GM19351 (cell line): ENCODE measurements at regions not wholly inside any gene's neighbourhood (a gene's known extent, or its start where the extent isn't known, plus 50 kb on each side); places are given as distances from the start of the nearest gene placed in this dataset.

ENCODE experiments used
- ATAC-seq: cut with Tn5 transposase; IDR thresholded peaks from one replicate; pipeline ENCODE4 v1.9.1; 2021; ENCODE audit warnings: mild to moderate bottlenecking, moderate library complexity; ENCODE audit not compliant: unreplicated experiment

- no peak for ATAC-seq
These were observed 190.4 kb downstream of the SALL1 start for GRCh38 chr16:50960517-50961202.

GRCh38 chr16:50957056-50957455 lies 194.0 kb downstream of the SALL1 start:
- no peak for ATAC-seq

- ATAC-seq = peak; percentile 81
These were observed 194.4 kb downstream of the SALL1 start for GRCh38 chr16:50956637-50957036.

DNA sequence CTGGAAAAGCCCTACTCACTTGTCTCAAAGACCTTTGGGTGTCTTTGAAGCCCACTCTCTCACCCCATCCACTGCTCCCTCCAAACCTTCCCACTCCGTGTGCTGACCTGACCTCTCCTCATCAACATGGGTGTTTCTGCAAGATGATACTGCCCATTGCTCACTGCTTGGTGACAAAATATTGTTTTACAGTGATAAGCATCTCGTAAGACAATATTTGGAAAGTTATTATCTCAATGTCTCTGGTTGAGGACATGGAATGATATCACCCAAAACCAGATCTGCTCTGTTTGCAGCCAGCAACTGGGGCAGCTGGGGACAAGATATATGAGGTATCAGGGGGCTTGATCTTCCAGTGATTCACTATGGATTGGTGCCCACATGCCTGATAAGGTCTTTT lies 195.8 kb downstream of the SALL1 start:
- no peak for ATAC-seq

DNA sequence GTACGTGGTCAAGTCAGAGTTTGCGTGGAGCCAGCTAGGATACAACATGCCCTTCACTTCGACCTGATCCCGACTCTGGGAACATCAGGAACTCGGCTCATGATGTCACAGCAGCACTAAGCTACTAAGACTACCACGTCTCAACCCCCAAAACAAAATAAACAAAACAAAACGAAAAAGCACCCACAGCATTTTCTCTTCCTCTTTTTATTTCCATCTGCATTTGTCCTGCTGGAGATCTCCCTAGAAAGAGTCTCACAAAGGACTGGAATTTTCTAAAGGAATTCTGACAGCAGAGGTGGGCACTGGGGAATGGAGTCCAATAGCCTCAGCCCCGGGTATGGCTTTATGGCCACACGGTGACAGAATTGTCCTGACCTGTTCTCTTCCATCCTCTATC lies 196.6 kb downstream of the SALL1 start:
- ATAC-seq = no peak

- no peak for ATAC-seq
These were observed 197.8 kb downstream of the SALL1 start for GRCh38 chr16:50953290-50953689.

DNA sequence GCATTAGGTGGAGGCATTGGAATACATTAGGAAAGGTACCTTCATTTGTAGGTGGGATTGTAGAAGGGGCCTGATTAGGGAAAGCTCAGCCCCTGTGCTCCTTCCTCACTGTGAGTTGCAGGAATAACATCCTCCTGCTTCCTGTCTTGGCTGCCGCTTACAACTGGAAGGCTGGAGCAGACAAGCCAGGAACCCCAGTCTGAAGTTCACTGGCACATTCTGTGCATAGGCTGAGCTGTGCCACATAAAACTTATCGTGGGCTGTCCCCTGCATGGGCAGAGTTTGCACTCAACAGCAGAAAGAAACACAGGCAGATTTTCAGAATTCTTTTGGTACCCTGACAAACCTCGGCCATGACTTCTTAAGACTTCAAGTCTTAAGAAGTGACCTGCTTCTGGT lies 200.1 kb downstream of the SALL1 start:
- no peak for ATAC-seq

GRCh38 chr16:50948268-50948930 lies 202.7 kb downstream of the SALL1 start:
- ATAC-seq = no peak

DNA sequence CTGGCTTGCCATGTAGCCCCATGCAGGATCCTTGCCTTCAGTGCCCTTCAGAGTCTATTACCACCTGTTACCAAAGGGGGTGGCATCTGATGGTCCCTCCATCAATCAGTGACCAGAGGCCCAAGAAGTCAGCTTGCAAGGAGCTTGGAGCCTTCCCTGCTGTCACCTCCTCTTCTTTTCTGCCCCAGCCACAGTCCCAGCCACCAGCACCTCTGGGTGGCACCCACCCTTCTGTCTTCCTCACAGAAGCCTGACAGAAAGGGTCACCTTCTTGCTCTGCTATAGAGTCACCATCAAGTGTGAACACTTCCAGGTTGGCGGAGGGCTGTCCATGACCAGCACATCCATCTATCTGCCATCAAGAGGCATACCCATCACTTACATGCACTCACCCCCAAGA lies 203.2 kb downstream of the SALL1 start:
- no peak for ATAC-seq

DNA sequence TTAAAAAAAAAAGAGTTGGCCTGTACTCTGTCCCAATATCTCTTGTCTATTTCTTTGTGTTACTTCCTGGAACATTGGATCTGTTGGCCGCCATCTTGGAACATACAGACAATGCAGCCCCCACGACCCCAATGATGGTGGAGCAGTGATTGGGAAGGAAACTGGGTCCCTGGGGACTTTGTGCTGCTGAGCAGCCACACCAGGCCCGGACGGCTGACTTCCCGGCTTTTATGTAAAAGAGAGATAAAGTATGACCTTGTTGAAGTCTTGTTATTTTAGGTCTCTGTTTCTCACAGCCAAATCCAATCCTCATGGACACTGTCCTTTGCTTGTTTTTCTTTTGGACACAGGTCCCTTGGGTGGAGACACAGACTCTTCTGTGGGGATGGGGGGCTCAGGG lies 204.5 kb downstream of the SALL1 start:
- no peak for ATAC-seq

DNA sequence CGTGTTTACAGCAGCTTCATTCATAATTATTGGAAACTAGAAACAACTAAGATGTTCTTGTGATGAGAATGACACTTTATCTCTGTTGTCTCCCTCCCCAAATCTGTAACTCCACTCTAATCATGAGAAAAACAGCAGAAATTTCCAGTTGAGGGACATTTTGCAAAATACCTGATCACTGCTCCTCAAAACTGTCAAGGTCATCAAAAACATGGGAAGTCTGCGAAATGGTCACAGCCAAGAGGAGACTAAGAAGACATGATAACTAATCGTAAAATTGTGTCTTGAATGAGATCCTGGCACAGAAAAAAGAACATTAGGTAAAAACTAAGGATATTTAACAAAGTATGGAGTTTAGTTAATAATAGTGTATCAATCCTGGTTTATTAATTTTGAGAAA lies 204.2 kb downstream of the CYLD start:
- ATAC-seq = no peak

DNA sequence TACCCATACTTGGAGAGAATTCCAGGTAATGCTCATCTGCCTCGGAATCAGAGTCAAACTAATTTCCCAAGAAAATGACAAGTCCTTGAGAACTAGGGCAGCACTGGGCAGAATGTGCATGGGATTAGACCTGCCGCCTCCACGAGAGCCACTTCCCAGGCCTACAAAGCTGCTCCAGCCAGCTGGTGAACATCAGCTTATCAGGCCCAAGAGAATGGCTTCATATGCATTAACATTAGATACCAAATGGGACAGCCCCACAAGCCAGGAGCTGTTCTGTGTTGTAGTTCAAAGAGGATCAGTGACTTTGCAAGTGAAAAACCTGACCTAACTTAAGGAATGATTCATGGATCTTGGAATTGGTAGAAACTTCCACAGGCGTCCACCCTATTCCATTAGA lies 203.3 kb downstream of the CYLD start:
- no peak for ATAC-seq

- no peak for ATAC-seq
These were observed 202.6 kb downstream of the CYLD start for GRCh38 chr16:50944436-50944835.

DNA sequence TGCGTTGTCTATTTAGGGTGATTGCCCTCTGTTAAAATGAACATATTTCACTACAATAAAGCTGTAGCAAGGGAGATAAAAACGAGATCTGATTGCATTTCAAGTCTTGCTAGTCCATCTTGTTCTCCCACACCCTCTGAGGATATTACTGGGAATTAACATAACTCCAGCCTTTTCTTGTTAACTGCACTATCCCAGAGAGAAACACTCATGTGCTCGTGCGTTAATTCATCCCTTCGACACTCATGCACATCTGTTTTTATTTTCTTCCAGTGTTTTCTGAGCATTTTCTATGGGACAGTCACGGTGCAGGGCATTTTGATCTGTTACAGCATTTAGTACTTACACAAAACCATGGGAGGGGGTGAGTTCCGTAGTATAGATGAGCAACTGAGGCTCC lies 202.1 kb downstream of the CYLD start:
- no peak for ATAC-seq

- no peak for ATAC-seq
These were observed 200.3 kb downstream of the CYLD start for GRCh38 chr16:50942143-50942542.

GRCh38 chr16:50941681-50942080 lies 199.8 kb downstream of the CYLD start:
- no peak for ATAC-seq

GRCh38 chr16:50940275-50940854 lies 198.5 kb downstream of the CYLD start:
- no peak for ATAC-seq

- ATAC-seq = no peak
These were observed 197.5 kb downstream of the CYLD start for GRCh38 chr16:50939356-50939755.

DNA sequence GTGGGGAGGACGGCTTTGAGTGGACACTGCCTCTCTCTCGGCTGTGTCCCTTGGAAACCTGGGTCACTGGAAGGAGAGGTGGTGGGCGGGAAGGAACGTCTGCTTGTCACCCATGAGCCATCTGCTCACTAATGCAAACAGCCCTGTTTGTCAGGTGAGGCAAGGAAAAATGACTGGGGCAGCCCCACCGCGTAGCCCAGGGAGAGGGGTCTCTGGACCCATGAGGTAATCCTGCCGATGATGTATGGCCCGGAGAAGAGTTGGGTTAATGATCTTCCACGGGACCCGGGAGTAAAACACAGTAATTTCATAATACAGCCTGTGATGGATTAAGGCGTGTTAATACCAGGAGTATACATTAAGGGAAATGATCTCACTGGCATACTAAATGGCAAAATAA lies 197.0 kb downstream of the CYLD start:
- no peak for ATAC-seq

GRCh38 chr16:50933262-50933661 lies 191.4 kb downstream of the CYLD start:
- no peak for ATAC-seq

GRCh38 chr16:50932348-50932935 lies 190.6 kb downstream of the CYLD start:
- ATAC-seq = no peak

- ATAC-seq = no peak
These were observed 186.2 kb downstream of the CYLD start for GRCh38 chr16:50928065-50928464.
